ENCODE measurements at regions not wholly inside any gene's neighbourhood (a gene's known extent, or its start where the extent isn't known, plus 50 kb on each side); places are given as distances from the start of the nearest gene placed in this dataset.

- TF ChIP-seq CTCF (conservative IDR thresholded peaks at IDR 0.05; ENCODE audit: low read length) (no peak), EZH2phosphoT487 (IDR thresholded peaks at IDR 0.05; ENCODE audit: borderline replicate concordance) (no peak)
These were observed 2225.9 kb upstream of the C9orf72 start for GRCh38 chr9:29799227-29799626.

Data from Loucy (cell line).